B cell (primary cell): ENCODE measurements at regions not wholly inside any gene's neighbourhood (a gene's known extent, or its start where the extent isn't known, plus 50 kb on each side); places are given as distances from the start of the nearest gene placed in this dataset.

ENCODE experiments used
- ATAC-seq: fragments of 200-7000 bp; cut with Tn5 transposase; one replicate; pipeline ENCODE4 v1.10.0; 2021; ENCODE audit warnings: low read depth, mild to moderate bottlenecking, moderate number of reproducible peaks, moderate library complexity
- CTCF ChIA-PET: fragments of 350-600 bp; sonication (Branson Sonifier 250); formaldehyde crosslinking; loops from one replicate; lab custom pipeline; 2021; ENCODE audit warnings: antibody characterized with exemption, inconsistent platforms; lab: Charles Lee
- POLR2A ChIA-PET: fragments of 350-600 bp; sonication (Branson Sonifier 250); formaldehyde crosslinking; loops from one replicate; lab custom pipeline; 2021; ENCODE audit warnings: antibody characterized with exemption; lab: Charles Lee
- DNase-seq: peaks from one replicate; pipeline ENCODE4 v3.0.0; 2013
- H2AFZ ChIP-seq: 2 replicates; pipeline ENCODE4 v1.6.1; 2012; ENCODE audit warnings: mild to moderate bottlenecking, low read depth, low read length; ENCODE audit not compliant: insufficient read depth, poor library complexity, severe bottlenecking
- H3K27ac ChIP-seq, 2 donors: 1 replicate in 1 of 2; 2 replicates in 1 of 2; pipeline ENCODE4 v1.5.1; 2012 to 2013; ENCODE audit warnings: low read length in 2 of 2, mild to moderate bottlenecking in 2 of 2, moderate library complexity in 1 of 2
- H3K27me3 ChIP-seq, 4 experiments: fragments of 200-600 bp in 1 of 4; sonication (generic) in 1 of 4; replicated peaks in 1 of 4; 1 replicate in 2 of 4; 2 replicates in 2 of 4; pipeline versions ENCODE4 v1.6.1 to v1.7.0; 2013 to 2016; ENCODE audit warnings: low read length in 3 of 4, mild to moderate bottlenecking in 2 of 4, mixed read lengths in 1 of 4, moderate library complexity in 1 of 4; ENCODE audit not compliant: insufficient read depth in 4 of 4, control insufficient read depth in 3 of 4; ENCODE audit errors: control extremely low read depth in 1 of 4
- H3K36me3 ChIP-seq, 2 experiments: replicated peaks in 1 of 2; 1 replicate in 1 of 2; 2 replicates in 1 of 2; pipeline versions ENCODE4 v1.6.1 to v1.7.1; 2013; ENCODE audit warnings: low read length in 1 of 2; ENCODE audit not compliant: insufficient read depth in 2 of 2, control insufficient read depth in 1 of 2; ENCODE audit errors: control extremely low read depth in 1 of 2, extremely low read depth in 1 of 2
- H3K4me1 ChIP-seq, 2 donors: fragments of 200-600 bp in 1 of 2; sonication (generic) in 1 of 2; 1 replicate in 1 of 2; 2 replicates in 1 of 2; pipeline versions ENCODE4 v1.5.1 to v1.6.1; 2013 to 2017; ENCODE audit warnings: low read length in 2 of 2; ENCODE audit not compliant: control insufficient read depth in 2 of 2, insufficient read depth in 2 of 2
- H3K4me2 ChIP-seq: replicated peaks from 2 replicates; pipeline ENCODE3; 2012; ENCODE audit warnings: mild to moderate bottlenecking, low read depth, low read length; ENCODE audit not compliant: poor library complexity, severe bottlenecking
- H3K4me3 ChIP-seq, 5 experiments: fragments of 200-600 bp in 1 of 5; sonication (generic) in 1 of 5; 1 replicate in 3 of 5; 2 replicates in 2 of 5; pipeline versions ENCODE4 v1.5.1 to v1.7.0; 2011 to 2016; ENCODE audit warnings: low read length in 4 of 5, mild to moderate bottlenecking in 4 of 5, low read depth in 2 of 5, control low read depth in 1 of 5, moderate library complexity in 1 of 5; ENCODE audit not compliant: insufficient read depth in 1 of 5; ENCODE audit errors: control extremely low read depth in 1 of 5, extremely low read depth in 1 of 5
- H3K79me2 ChIP-seq: fragments of 200-600 bp; sonication (generic); one replicate; pipeline ENCODE4 v1.6.0; 2016; ENCODE audit warnings: low read length; ENCODE audit not compliant: control insufficient read depth, insufficient read depth
- H3K9ac ChIP-seq: fragments of 200-600 bp; sonication (generic); 2 replicates; pipeline ENCODE4 v1.6.1; 2017; ENCODE audit warnings: mild to moderate bottlenecking, low read length, moderate library complexity
- H3K9me3 ChIP-seq, 3 donors: one replicate each; pipeline versions ENCODE4 v1.6.1 to v1.7.1; 2013; ENCODE audit warnings: low read length in 2 of 3; ENCODE audit not compliant: control insufficient read depth in 2 of 3, insufficient read depth in 1 of 3; ENCODE audit errors: control extremely low read depth in 1 of 3
- H4K20me1 ChIP-seq: 2 replicates; pipeline ENCODE4 v1.6.0; 2012; ENCODE audit warnings: mild to moderate bottlenecking, low read length; ENCODE audit not compliant: insufficient read depth, control insufficient read depth, poor library complexity, severe bottlenecking
- H3K27ac Mint-ChIP-seq: one replicate; pipeline ENCODE4 v1.8.0; 2021; ENCODE audit warnings: mixed read lengths
- H3K27me3 Mint-ChIP-seq: one replicate; pipeline ENCODE4 v1.8.0; 2021; ENCODE audit warnings: mixed read lengths
- H3K4me1 Mint-ChIP-seq: one replicate; pipeline ENCODE4 v1.8.0; 2021; ENCODE audit warnings: mixed read lengths
- H3K4me3 Mint-ChIP-seq: one replicate; pipeline ENCODE4 v1.8.0; 2021; ENCODE audit warnings: mixed read lengths
- H3K9me3 Mint-ChIP-seq: one replicate; pipeline ENCODE4 v1.8.0; 2022; ENCODE audit warnings: mixed read lengths; ENCODE audit not compliant: insufficient read depth
- EZH2 ChIP-seq: IDR thresholded peaks from 2 replicates; pipeline ENCODE4 v1.6.1; 2012; ENCODE audit warnings: borderline replicate concordance, low read depth, mild to moderate bottlenecking, moderate library complexity, low read length; ENCODE audit not compliant: insufficient read depth, poor library complexity, severe bottlenecking
- WGBS: methylation state at CpG from one replicate; pipeline ENCODE4 v1.1.5; 2013; ENCODE audit warnings: missing lambda C conversion rate; ENCODE audit not compliant: insufficient coverage; 5-methylcytosine and 5-hydroxymethylcytosine counted together
- intact Hi-C: fragments of 100-400 bp; cut with micrococcal nuclease; formaldehyde crosslinking; loops from one replicate; pipeline ENCODE4 v1.10.0; 2022
- TF ChIP-seq, protein P1 (sequence below): fragments of 200-600 bp; IDR thresholded peaks from one replicate; pipeline ENCODE4 v1.8.0; 2022; ENCODE audit warnings: antibody characterized with exemption, mild to moderate bottlenecking

DNA sequence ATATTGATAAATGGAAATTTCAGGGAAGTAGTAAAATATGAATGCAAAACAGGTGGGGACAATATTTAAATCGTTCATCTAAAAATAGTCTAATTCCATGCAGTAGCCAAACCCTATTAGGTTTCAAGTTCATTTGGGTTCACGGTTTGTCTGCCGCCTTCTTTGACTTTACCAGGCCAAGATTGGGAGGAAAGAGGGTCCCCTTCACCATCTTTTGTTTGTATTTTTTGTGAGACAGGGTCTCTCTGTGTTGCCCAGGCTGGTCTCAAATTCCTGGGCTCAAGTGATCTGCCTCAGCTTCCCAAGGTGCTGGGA lies 98.5 kb upstream of the ATL2 start:
- Mint-ChIP-seq H3K4me1 (no peaks in the 10 kb centered on the region), H3K4me3 (no peak overlapping the region), H3K9me3 (peaks cover 3% of the 10 kb centered on the region), H3K27me3 (peaks cover 19% of the 10 kb centered on the region), H3K27ac (no peak overlapping the region)
- no peaks in the 10 kb centered on the region for H3K36me3 ChIP-seq
- H3K27me3 ChIP-seq = peaks cover 0 to 8% (median 0%) of the 10 kb centered on the region in 4 experiments
- no peak overlapping the region for H3K4me2 ChIP-seq
- H3K9ac ChIP-seq = no peak overlapping the region
- no peak overlapping the region for H3K27ac ChIP-seq
- H4K20me1 ChIP-seq = no peaks in the 10 kb centered on the region
- POLR2A ChIA-PET = no interaction called here
- intact Hi-C loops = no loop called here
- ATAC-seq (no peak), DNase-seq (no peak)
- no peak overlapping the region for H2AFZ ChIP-seq
- WGBS = no CpG with 5 or more reads among the region's 3 CpGs
- no peaks in the 10 kb centered on the region for H3K79me2 ChIP-seq
- no peak for TF ChIP-seq EZH2
- TF ChIP-seq, protein P1, sequence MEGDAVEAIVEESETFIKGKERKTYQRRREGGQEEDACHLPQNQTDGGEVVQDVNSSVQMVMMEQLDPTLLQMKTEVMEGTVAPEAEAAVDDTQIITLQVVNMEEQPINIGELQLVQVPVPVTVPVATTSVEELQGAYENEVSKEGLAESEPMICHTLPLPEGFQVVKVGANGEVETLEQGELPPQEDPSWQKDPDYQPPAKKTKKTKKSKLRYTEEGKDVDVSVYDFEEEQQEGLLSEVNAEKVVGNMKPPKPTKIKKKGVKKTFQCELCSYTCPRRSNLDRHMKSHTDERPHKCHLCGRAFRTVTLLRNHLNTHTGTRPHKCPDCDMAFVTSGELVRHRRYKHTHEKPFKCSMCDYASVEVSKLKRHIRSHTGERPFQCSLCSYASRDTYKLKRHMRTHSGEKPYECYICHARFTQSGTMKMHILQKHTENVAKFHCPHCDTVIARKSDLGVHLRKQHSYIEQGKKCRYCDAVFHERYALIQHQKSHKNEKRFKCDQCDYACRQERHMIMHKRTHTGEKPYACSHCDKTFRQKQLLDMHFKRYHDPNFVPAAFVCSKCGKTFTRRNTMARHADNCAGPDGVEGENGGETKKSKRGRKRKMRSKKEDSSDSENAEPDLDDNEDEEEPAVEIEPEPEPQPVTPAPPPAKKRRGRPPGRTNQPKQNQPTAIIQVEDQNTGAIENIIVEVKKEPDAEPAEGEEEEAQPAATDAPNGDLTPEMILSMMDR = no peak
- CTCF ChIA-PET = no interaction called here
- peaks cover 0 to 8% (median 7%) of the 10 kb centered on the region in 3 donors for H3K9me3 ChIP-seq
- H3K4me1 ChIP-seq = no peaks in the 10 kb centered on the region
- no peak overlapping the region for H3K4me3 ChIP-seq

GRCh38 chr2:38474715-38475566 lies 97.9 kb upstream of the ATL2 start:
- Mint-ChIP-seq H3K9me3 (no peaks in the 10 kb centered on the region), H3K4me1 (no peaks in the 10 kb centered on the region), H3K27me3 (peaks cover 23% of the 10 kb centered on the region), H3K4me3 (no peak overlapping the region), H3K27ac (no peak overlapping the region)
- no peak overlapping the region for H3K9ac ChIP-seq
- H3K36me3 ChIP-seq = no peaks in the 10 kb centered on the region
- ATAC-seq = no peak
- no peak overlapping the region for H3K4me3 ChIP-seq
- H4K20me1 ChIP-seq = no peaks in the 10 kb centered on the region
- intact Hi-C loops = no loop called here
- ChIA-PET POLR2A (interaction anchor here (0.6 kb wide), 1 partner anchor 160 kb away, joined by 3 read pairs; no protein-coding TSS in a partner anchor), CTCF (interaction anchor here (1.2 to 1.4 kb wide), 2 partner anchors 33 to 159 kb away, joined by 4 to 5 read pairs; no protein-coding TSS in a partner anchor)
- H3K4me2 ChIP-seq = no peak overlapping the region
- peaks cover 0 to 2% (median 2%) of the 10 kb centered on the region in 3 donors for H3K9me3 ChIP-seq
- H3K4me1 ChIP-seq = no peaks in the 10 kb centered on the region
- peaks cover 0 to 8% (median 0%) of the 10 kb centered on the region in 4 experiments for H3K27me3 ChIP-seq
- DNase-seq = no peak
- WGBS = 87% methylated on average over 3 of the region's 6 CpGs
- H3K79me2 ChIP-seq = no peaks in the 10 kb centered on the region
- no peak for TF ChIP-seq EZH2
- TF ChIP-seq, protein P1 = no peak
- H3K27ac ChIP-seq = no peak overlapping the region
- no peak overlapping the region for H2AFZ ChIP-seq
